ENCODE measurements at regions not wholly inside any gene's neighbourhood (a gene's known extent, or its start where the extent isn't known, plus 50 kb on each side); places are given as distances from the start of the nearest gene placed in this dataset.

- TF ChIP-seq CTCF (IDR thresholded peaks at IDR 0.05; ENCODE audit: low read length, missing control alignments) = no peak
- no peak for DNase-seq (ENCODE audit: low read depth)
- no peak overlapping the region for H3K4me3 ChIP-seq (replicated peaks; ENCODE audit: low read depth, low read length)
These were observed 199.1 kb upstream of the ZBED5 start for GRCh38 chr11:11056749-11057471.

GRCh38 chr11:11056316-11056715 lies 198.5 kb upstream of the ZBED5 start:
- H3K4me3 ChIP-seq (replicated peaks; ENCODE audit: low read depth, low read length) = no peak overlapping the region
- TF ChIP-seq CTCF (IDR thresholded peaks at IDR 0.05; ENCODE audit: low read length, missing control alignments) = no peak
- no peak for DNase-seq (ENCODE audit: low read depth)

GRCh38 chr11:11047851-11048610 lies 190.2 kb upstream of the ZBED5 start:
- TF ChIP-seq CTCF (IDR thresholded peaks at IDR 0.05; ENCODE audit: low read length, missing control alignments) = no peak
- no peak overlapping the region for H3K4me3 ChIP-seq (replicated peaks; ENCODE audit: low read depth, low read length)
- no peak for DNase-seq (ENCODE audit: low read depth)

- no peak overlapping the region for H3K4me3 ChIP-seq (replicated peaks; ENCODE audit: low read depth, low read length)
- DNase-seq (ENCODE audit: low read depth) = no peak
- no peak for TF ChIP-seq CTCF (IDR thresholded peaks at IDR 0.05; ENCODE audit: low read length, missing control alignments)
These were observed 188.9 kb upstream of the ZBED5 start for GRCh38 chr11:11046781-11047180.

GRCh38 chr11:11045156-11045930 lies 187.5 kb upstream of the ZBED5 start:
- no peak overlapping the region for H3K4me3 ChIP-seq (replicated peaks; ENCODE audit: low read depth, low read length)
- no peak for TF ChIP-seq CTCF (IDR thresholded peaks at IDR 0.05; ENCODE audit: low read length, missing control alignments)
- DNase-seq (ENCODE audit: low read depth) = no peak

GRCh38 chr11:11044137-11044855 lies 186.4 kb upstream of the ZBED5 start:
- no peak overlapping the region for H3K4me3 ChIP-seq (replicated peaks; ENCODE audit: low read depth, low read length)
- TF ChIP-seq CTCF (IDR thresholded peaks at IDR 0.05; ENCODE audit: low read length, missing control alignments) = no peak
- peak; percentile 7 for DNase-seq (ENCODE audit: low read depth)

All from fibroblast of pulmonary artery (primary cell).